ENCODE measurements at regions not wholly inside any gene's neighbourhood (a gene's known extent, or its start where the extent isn't known, plus 50 kb on each side); places are given as distances from the start of the nearest gene placed in this dataset.

DNA sequence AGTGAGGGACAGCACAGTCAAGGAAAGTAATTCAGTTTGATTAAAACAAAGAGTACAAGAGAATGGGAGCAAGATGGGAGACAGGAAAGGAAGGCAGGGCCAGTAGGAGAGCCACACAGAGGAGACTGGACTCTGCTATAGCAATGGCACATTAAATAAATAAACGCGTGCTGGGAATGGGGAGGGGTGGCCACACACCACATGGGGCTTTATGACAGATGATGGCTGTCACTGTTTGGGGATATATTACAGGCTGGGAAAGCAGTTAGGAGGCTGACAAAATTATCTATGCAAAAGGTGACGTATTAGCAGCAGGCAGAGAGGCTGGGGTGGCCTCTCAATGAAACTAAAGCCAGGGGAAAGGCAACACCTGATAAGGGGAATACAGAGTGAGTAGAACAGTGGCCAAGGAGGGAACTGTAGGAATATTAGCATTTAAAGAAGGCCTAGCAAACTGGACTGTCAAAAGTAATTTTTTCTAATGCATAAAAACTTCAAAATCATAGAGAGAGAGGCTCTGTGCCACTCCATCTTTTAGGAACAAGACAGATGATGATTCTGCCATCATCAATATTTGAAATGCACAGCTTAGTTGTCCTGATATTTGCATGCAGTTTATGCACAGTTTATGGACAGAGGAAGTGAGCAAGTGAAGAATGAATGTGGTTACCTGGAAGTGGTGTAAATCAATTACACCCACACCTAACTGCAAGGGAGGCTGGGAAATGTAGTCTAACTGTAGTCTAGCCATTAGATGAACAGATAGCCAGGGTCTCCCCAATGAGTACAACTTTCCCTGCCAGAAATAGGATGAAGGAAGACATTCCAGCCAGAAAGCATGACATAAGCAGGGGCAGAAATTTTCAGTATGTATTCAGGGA is 346.5 kb downstream of the FOXO1 start:
- no peak for DNase-seq

DNA sequence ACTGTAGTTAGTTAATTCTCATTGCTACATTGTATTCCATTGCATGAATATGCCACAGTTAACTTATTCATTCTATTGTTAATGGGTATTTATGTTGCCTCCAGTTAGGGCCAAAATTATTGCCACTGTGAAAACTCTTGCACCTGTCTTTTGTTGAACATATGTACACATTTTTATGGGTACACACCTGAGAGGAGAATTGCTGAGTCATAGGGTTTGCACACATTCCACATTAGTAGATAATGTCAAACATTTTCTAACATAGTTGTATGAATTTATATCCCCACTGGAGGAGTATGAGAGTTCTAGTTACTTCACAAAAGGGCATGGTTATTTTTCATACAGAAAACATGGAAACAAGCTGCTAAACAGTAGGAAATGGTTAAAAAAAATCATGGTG is 338.4 kb downstream of the FOXO1 start:
- no peak for DNase-seq

DNA sequence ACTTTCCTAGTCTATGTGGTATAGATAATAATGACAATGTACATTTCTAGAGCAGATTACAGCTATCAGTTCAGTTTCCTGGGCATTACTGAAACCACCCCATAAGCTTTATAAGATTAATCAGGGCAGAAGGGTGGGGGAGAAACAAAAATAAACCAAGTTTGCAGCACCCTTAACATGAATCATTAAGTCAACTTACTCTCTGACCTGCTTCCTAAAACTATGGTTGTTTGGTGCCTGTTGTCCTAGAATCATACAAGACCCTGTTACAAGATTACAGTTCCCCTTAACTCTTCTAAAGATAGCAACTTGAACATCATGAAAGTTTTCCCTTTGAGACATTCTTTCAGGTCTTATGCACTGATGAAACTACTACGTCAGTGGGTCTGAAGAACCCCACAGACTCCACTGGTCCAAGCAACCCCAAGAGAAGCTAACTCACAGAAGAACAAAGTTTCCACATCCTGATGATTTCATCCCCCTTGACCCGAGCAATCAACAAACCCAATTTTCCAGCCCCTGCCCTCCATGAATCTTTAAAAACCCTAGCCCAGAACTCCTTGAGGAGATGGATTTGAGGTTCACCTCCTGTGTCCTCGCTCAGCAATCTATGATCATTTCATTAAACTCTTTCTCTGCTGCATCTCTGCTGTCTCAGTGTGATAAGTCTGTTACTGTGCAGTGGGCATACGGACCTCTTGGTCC is 336.5 kb downstream of the FOXO1 start:
- peak; percentile 59 for DNase-seq

DNA sequence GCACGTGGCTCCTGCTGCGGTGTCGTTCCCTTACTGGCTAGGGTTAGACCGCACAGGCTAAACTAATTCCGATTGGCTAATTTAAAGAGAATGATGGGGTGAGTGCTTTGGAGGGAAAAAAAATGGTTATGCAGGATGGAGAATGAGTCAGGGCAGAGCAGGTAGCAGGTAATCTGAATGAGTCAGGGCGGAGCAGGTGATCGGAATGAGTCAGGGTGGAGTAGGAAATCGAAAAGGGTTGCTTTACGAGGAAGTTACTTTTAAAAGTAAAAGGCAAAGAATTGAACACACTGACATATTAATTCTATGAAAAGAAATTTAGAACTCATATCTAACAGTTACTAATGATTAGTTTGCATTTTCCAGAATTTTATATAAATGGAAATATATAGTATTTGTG is 335.5 kb downstream of the FOXO1 start:
- DNase-seq = no peak

DNA sequence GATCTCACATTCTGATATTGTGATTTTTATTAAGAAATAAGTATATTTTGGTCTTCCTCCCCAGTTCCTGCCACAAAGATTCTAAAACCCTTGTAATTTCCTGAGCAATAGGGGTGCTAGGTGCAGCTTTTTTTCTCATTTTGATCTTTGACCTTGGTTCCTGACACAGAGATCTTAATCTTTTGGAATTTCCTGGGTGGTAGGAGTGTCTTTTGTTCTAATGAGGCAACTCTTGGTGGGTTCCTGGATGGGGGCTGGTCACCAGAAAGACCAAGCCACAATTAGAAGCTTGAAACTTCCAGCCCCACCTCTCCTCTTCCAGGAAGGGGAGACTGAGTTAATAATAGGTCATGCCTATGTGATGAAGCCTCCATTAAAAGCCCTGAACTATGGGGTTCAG is 334.6 kb downstream of the FOXO1 start:
- no peak for DNase-seq

DNA sequence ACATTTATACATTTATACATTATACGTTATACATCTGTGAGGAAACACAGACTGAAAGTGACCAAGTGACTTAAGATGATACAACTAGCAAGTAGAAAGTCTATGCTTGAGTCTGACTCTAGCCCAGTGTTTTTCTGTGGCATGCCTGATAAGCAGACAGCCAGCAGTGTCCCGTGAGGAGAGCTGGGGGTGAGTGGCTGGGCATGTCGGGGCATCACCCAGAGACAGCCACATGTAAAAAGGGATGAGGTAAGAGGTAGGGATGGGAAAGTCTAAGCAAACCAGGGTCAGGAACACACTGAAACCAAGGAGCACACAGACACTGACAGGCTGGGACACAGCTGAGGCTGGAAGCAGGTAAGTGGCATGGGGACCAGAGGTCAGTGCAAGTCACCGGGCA is 333.2 kb downstream of the FOXO1 start:
- peak; percentile 72 for DNase-seq

DNA sequence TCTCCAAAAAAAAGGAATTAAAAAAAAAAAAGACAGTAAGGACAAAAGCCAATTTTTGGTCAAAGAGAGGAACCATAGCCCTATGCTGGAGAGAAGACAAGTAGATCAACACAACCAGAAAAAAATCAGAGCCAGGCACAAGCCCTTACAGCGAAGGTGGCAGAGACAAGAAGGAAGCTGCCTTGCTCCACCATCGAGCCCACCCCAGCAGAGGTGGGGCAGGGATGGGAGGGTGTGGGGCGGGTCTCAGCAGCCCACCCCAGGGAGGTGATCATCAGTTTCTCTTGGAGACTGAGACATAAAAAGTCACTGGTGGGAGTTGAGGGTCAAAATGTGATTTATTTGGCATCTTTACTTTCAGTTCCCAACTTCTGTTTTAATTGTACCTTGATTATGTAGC is 332.4 kb downstream of the FOXO1 start:
- no peak for DNase-seq

DNA sequence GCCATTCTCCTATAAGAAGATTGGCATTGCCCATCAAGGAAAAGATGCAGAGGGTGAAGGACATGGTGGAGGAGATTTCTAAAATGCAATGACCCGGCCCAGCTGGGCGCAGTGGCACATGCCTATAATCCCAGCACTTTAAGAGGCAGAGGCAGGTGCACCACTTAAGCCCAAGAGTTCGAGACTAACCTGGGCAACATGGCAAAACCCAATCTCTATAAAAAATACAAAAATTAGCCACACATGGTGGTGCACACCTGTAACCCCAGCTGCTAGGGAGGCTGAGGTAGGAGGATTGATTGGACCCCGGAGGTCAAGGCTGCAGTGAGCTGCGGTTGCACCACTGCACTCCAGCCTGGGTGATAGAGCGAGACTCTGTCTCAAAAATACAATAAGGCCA is 331.8 kb downstream of the FOXO1 start:
- DNase-seq = no peak

DNA sequence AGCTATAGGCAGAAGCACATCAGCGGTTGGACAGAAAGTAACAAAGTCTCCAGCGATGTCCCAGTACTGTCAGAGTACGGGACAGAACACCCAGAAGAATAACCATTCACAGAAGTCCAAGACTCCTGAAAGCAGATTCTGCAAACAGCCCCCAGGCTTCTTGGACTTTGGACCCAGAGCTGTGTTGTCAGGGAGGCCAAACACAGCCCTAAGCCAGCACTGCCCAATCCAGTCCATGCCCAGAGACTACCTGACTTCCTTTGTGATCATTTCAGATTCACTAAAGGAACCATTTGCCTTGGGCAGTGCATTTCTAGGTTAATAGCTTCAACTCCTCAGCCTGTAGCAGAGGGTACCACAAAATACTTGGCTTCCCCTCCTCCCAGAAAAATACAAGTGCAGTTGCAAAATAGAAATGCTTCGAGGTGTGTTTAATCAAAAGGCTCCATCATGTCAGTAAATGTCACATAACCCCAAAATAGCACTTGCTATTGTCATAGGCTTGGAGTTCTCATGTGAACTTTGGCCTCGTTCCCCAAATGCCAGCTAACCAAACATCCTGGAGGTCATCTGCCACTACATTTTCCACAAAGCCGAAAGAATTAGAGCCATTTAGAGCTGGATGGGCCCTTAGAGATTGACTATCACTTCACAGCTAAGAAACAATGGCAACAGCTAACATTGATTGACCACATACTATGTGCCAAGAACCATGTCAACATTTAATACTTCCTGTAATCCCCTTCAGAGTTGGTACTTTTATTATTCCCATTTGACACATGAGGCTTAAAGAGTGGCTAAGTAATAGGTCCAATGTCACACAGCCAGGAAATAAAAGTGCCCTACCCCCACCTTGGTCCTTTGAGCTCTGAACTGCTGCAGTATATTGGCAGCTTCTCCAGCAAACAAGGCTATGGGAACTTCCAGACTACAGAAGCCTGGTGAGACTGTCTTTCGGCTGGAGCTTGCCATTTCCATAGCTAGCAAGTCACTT is 329.9 kb downstream of the FOXO1 start:
- no peak for DNase-seq

DNA sequence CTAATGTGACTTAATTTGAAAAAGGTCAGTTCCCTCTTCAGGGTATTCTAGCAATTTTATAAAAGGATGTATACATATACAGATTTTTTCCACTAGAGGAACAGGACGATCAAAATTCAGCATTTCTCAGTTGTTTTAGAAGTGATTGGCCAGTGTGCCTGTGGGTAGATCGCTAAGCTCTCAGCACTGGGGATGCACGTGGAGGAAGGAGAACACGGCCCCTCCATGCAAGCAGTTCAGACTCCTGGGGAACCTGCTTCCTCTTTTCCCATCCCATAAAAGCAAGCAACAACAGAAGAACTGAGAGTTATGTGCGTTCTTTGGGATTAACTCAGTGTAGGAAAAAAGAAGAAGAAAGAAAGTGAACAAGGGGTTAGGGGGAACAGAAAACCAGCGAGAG is 328.8 kb downstream of the FOXO1 start:
- DNase-seq = no peak

DNA sequence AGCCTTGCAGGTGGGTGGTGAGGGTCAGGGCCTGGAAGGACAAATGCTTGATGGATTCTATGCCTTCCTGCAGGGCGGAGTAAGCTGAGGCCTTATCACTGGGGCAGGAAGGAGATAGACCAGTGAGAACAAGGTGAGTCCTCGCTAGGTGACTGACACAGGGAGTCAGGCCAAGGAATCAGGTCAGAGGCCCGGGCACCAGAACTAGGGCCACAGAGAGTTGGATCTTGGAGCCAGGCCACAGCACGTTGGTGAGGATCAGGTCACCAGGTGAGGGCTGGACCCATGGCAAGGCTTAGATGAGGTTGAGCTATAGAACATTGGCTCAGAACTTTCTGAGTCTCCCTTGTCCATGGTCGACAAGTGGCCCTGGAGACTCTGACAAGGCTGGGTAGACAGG is 328.2 kb downstream of the FOXO1 start:
- DNase-seq = no peak

DNA sequence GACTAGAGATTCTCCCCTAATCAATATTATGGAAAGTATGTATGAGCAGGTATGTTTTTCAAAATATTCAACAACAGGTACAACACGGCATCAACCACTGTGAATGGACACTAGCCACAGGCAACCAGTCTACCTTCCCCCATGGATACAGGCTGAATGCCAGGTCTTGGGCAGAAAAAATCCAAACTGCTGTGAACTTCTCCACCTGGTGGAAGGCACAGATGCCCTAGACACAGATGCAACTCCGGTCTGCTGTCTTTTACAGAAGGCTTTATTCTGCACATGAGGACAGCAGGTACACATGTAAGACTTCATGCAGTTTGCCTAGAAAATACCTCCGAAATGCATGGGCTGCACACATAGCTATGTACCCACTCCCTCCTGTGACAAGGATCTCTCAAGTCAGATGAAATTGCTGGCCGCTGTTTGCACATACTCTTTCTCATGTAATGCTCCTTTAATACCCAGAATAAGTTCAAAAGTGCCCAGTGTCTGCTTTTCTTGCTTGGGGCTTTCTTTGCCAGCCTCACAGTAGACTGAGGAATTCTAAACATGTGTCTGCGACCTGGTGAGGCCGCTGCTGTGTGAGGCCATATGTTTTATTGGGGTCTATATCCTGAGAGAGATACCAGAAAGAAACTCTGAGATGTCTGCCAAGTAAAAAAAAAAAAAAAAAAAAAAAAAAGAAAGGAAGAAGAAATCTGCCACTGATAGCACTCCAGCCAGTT is 325.9 kb downstream of the FOXO1 start:
- no peak for DNase-seq

DNA sequence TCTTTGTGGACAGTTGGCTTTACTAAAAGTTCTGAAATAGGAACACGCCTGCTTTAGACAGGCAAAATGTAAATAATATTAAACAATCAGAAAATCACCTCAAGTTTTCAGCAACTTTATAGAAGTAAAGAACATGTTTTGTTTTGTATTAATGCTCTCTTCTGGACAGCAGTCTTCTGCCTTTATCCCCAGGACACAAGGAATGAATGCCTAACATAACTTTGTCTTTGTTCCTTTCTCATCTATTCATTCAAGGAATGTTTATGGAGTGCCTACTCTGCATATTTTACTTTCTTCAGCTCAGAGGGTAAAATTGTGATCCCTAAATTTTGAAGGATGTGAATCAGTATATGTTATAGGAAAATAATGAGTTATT is 325.4 kb downstream of the FOXO1 start:
- no peak for DNase-seq

DNA sequence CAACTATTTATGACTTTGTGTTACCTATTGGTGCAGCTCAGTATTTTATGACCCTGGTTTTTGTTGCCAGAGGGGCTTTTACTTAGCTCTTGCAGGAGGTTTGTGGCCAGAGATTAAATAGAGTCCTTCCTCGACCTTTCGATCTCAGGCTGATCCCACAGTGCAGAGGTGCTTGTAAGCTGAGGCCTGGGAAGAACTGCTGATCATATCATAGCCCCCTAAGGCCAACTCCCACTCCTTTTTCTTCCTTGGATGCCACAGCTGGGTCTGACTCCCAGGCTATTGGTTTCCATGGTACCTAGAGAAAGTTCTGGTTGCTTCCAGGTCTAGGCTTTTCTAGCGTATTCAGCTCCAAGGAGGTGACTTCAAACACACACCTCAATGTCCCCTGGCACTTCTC is 324.9 kb downstream of the FOXO1 start:
- no peak for DNase-seq

DNA sequence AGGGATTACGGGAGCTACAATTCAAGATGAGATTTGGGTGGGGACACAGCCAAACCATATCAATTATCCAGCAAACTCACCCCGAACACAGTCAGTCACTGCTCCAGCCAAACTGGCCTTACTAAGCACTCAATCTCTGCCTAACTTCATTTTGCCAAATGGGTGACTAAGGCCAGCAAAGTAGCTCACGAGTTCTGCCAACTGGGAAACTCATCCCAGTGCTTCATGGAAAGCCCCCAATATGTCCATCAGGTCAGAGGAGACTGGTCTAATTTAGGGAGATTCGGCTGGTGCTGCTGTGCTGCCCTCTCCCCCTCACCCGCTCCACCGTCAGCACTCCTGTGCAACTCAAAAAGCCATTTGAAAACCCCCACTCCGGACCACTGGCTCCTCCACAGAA is 324.0 kb downstream of the FOXO1 start:
- DNase-seq = no peak

DNA sequence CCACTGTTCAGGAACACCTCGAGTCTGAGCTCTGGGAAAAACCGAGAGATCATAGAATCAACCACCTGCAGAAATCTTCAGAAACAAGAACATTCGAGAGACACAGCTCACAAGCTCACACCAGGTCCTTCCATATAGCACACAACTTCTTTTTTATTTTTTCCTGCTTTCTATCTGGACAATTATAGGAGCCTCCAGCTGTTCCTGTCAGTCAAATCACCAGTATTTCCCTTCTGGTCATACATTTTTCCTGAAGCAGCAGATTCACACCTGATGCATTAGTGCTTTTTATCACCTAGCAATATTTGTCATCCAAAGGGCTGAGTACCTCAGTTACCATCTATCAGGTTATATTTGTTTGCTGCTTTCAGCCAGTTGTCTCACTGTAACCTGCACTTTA is 323.5 kb downstream of the FOXO1 start:
- no peak for DNase-seq

DNA sequence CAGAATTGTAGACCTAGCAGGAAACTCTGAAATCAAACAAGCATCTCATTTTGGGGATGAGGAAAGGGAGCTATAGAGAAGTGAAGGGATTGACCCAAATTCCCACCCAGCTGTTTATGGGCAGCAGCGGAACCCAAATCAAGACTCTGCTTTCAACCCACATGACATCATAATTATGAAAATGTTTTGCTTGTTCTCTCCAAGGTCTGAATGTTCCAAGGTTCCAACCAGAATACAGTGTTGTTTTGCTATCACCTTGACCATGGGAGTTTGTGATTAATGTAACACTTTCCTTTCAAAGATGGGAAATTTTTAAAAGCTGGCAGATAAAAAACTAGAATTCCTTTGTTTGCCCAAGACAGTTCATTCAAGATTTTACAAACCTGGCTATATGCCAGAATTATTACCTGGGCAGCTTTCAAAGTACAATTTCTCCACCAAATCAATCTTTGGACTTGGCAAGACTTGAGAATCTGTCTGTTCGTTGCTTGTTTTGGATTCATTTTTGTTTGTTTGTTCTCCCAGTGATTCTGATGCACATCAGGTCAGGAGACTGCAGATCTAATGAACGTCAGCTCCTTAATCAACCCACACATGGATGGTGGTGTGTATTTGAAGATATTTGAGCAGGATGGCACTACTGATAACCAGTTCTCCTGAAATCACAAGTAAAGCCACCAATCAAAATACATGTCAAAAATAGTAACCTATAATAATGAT is 322.7 kb downstream of the FOXO1 start:
- no peak for DNase-seq

DNA sequence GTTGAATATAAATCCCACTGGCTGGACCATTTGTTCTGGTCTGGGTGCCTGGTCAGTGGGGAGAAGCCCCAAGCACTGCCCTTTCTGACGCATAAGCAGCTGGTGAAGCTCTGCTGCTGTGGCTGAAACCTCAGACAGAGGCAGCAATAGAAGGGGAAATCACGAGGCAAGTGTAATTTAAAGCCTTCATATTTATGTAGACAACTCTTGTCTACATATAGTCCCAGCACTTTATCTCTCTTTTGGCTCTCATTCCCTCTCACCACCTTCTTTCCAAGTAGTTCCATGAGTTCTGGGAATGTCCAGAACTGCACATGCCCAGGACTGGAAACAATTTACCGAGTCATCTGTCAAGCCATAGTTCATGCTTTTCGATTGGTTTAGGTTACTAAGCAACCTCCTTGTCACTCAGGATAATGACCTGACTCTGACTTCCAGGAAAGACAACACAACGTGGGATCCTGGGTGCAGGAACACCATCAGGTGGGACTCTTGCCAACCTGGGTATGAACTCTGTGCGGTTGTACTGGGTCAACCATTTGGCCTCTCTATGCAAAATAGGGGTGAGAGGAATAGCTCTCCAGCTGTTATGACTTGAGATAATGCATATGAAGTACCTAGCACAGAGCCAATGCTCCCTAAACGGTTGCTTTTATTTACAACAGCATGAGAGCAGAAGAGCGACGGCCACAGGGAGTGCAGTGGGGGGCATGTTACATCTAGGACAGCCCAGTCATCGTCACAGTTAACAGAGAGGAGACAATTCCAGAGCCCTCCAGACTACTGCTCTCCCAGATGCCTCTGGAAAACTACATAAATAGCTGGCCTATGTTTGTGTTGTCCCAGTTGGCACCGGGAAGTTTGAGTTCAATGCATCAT is 321.9 kb downstream of the FOXO1 start:
- DNase-seq = no peak

DNA sequence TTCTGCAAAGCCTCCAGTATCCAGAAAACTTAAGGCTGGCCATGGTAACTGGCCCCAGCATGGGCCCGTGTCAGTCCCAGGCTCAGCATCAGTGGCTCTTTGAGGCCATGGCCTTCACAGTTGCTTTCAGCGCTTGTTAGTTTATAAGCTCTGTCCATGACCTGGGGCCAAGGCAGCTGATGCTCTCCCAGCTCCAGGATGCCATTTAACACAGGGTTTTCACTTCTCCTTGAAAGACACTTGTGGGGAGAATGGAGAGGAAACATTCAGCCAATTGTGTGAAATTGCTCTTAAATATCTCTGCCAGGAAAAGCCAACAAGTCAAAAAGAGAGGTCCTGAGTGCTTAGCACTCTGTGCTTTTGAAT is 321.3 kb downstream of the FOXO1 start:
- no peak for DNase-seq

DNA sequence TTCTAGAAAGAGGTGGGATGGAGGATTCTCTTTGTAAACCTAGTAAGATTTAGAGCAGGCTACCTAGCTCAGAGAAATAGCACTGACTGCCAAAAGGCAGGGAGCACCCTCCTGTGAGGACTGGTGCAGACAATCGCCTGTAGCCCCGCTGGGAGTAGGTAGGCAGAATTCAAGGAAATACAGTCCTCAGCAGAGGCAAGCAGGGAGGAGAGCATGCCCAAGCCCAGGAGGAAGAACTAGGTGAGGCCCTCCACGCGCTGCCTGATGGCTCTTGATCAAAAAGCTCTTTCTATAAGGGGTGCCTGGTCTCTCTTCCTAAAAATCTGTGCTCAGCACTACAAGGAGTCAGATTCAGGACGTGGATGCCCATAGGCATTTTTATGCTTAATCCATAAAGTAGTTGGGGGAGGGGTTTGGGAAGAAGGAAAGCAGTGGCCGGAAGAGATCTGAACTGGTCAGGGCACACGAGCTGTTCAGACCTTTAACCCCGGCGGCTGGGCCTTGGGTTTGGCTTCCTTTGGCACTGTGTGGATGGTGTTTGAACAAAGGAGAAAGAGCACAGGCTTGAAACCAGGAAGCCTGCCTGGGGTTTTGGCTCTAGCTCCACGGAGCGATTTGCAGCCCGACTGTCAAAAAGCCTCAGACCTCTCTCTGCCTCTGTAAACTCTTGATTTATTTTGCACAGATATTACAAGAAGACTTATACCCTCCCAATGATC is 320.6 kb downstream of the FOXO1 start:
- DNase-seq = no peak

Measured in hematopoietic multipotent progenitor cell treated with erythropoietin and hydrocortisone succinate and interleukin-3 and kit ligand, for 6 days (in vitro differentiated cells).